ENCODE measurements at regions not wholly inside any gene's neighbourhood (a gene's known extent, or its start where the extent isn't known, plus 50 kb on each side); places are given as distances from the start of the nearest gene placed in this dataset.
A peak's percentile ranks its signal among the peaks of the same experiment; 100 is the strongest.

DNA sequence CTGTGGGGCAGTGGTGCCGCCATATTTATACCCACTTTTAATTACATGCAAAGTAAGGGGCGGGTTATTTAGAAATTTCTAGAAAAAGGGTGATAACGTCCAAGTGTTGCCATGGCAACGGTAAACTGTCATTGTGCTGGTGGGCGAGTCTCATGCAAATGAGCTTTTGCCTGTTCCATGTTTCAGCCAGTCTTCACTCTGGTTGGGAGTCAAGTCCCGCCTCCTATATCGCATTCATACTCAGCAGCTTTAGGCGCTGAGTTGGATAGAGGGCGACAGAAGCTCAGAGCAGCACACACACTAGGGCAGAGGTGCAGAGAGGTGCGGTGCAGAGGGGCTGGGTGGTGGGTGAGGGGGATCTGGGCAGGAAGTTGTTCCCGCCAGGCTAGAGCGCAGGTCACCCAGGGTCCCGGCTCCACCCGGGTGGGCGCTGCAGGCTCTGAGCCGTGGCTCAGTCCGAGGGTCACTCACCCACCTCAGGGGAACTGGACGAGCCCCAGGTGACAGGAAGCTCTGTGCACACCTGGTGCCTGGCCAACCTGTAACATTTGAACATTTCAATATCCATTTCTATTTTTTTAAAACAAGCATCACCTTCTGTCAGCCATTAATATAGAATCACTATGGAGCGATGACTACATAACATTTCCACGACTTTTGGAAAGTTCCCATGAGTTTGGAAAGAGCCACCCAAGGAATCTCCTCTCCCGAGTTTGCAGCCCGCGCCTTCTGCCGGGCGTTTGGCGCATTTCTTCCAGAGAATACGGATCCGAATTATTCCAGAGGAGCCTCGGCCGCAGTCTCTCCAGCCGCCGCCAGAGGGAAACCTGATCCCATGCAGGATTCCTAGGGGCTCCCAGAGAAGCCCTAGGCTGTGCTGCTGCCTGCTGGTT, 89.1 kb upstream of the PHACTR3 start:
- Histone ChIP-seq H3K27ac (ENCODE audit: insufficient read depth, low read depth, low read length) (no peak overlapping the region), H2AFZ (ENCODE audit: low read depth, low read length) (no peak overlapping the region), H3K4me1 (ENCODE audit: control insufficient read depth, extremely low read depth, insufficient read depth, low read length) (no peaks in the 10 kb centered on the region), H3K9me1 (replicated peaks; ENCODE audit: control insufficient read depth, extremely low read depth, insufficient read depth, low read length) (no peaks in the 10 kb centered on the region), H3K9me3 (replicated peaks; ENCODE audit: control insufficient read depth, insufficient read depth, low read length) (no peaks in the 10 kb centered on the region), H3K4me3 (replicated peaks in 1 of 3; ENCODE audit: insufficient read depth in 1 of 3, low read depth in 1 of 3, low read length in 3 of 3) (no peak overlapping the region), H3K79me2 (ENCODE audit: control insufficient read depth, insufficient read depth, low read length) (no peaks in the 10 kb centered on the region), H4K20me1 (replicated peaks; ENCODE audit: control insufficient read depth, extremely low read depth, insufficient read depth, low read length) (no peaks in the 10 kb centered on the region), H3K27me3 (ENCODE audit: control insufficient read depth in 2 of 2, insufficient read depth in 2 of 2, low read length in 2 of 2) (no peaks in the 10 kb centered on the region), H3K4me2 (ENCODE audit: insufficient read depth, low read length) (no peak overlapping the region), H3K36me3 (ENCODE audit: control insufficient read depth in 2 of 2, extremely low read depth in 1 of 2, insufficient read depth in 2 of 2, low read length in 2 of 2) (no peaks in the 10 kb centered on the region), H3K9ac (replicated peaks; ENCODE audit: extremely low read depth, insufficient read depth, low read length) (no peak overlapping the region)
- peak; percentile 61 for DNase-seq (ENCODE audit: low read depth, low spot score)
- intact Hi-C loops (cut with micrococcal nuclease) = loop anchor here (1.0 kb wide), 1 partner anchor 10 kb away; no protein-coding TSS in a partner anchor
- FAIRE-seq = peak; percentile 82
- TF ChIP-seq, protein P1, sequence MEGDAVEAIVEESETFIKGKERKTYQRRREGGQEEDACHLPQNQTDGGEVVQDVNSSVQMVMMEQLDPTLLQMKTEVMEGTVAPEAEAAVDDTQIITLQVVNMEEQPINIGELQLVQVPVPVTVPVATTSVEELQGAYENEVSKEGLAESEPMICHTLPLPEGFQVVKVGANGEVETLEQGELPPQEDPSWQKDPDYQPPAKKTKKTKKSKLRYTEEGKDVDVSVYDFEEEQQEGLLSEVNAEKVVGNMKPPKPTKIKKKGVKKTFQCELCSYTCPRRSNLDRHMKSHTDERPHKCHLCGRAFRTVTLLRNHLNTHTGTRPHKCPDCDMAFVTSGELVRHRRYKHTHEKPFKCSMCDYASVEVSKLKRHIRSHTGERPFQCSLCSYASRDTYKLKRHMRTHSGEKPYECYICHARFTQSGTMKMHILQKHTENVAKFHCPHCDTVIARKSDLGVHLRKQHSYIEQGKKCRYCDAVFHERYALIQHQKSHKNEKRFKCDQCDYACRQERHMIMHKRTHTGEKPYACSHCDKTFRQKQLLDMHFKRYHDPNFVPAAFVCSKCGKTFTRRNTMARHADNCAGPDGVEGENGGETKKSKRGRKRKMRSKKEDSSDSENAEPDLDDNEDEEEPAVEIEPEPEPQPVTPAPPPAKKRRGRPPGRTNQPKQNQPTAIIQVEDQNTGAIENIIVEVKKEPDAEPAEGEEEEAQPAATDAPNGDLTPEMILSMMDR (IDR thresholded peaks at IDR 0.05; ENCODE audit: extremely low read depth in 1 of 2, insufficient read depth in 1 of 2, low read depth in 1 of 2, low read length in 2 of 2) = peak; percentile 70 to 87
- no peak for TF ChIP-seq EZH2 (IDR thresholded peaks at IDR 0.05; ENCODE audit: borderline replicate concordance, low read depth, low read length, severe bottlenecking)
- ChIA-PET POLR2A (no interaction called here), CTCF (interaction anchor here (1.4 to 3.8 kb wide), 2 partner anchors 10 to 19 kb away, joined by 5 to 16 read pairs; no protein-coding TSS in a partner anchor)
- BruUV-seq (replicated peaks) = no TSS peak
- dilution Hi-C loops (cut with MboI; ENCODE audit: extremely low pct_ligation_motif_present, low sequenced_read_pairs) = no loop called here

DNA sequence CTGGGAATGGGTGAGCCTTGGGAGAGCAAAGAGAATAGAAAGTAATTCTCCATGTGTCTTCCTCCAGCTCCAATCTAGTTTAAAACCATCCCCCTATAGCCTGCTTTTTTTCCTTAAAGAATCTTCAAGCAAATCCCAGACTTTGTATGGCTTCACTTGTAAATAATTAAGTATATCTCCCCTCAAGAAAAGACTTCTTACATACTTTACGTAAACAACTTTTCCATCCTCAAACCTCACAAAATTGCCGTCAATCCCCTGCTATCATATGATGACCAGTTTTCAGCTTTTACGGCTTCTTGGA, 88.5 kb upstream of the PHACTR3 start:
- dilution Hi-C loops (cut with MboI; ENCODE audit: extremely low pct_ligation_motif_present, low sequenced_read_pairs) = no loop called here
- no peaks in the 10 kb centered on the region for H3K27me3 ChIP-seq (ENCODE audit: control insufficient read depth in 2 of 2, insufficient read depth in 2 of 2, low read length in 2 of 2)
- H3K4me2 ChIP-seq (ENCODE audit: insufficient read depth, low read length) = no peak overlapping the region
- no peaks in the 10 kb centered on the region for H3K79me2 ChIP-seq (ENCODE audit: control insufficient read depth, insufficient read depth, low read length)
- H3K27ac ChIP-seq (ENCODE audit: insufficient read depth, low read depth, low read length) = no peak overlapping the region
- FAIRE-seq (no peak), DNase-seq (ENCODE audit: low read depth, low spot score) (no peak)
- H2AFZ ChIP-seq (ENCODE audit: low read depth, low read length) = no peak overlapping the region
- intact Hi-C loops (cut with micrococcal nuclease) = loop anchor here (1.0 kb wide), 1 partner anchor 9 kb away; no protein-coding TSS in a partner anchor
- H3K9ac ChIP-seq (replicated peaks; ENCODE audit: extremely low read depth, insufficient read depth, low read length) = no peak overlapping the region
- no peaks in the 10 kb centered on the region for H3K36me3 ChIP-seq (ENCODE audit: control insufficient read depth in 2 of 2, extremely low read depth in 1 of 2, insufficient read depth in 2 of 2, low read length in 2 of 2)
- H3K9me3 ChIP-seq (replicated peaks; ENCODE audit: control insufficient read depth, insufficient read depth, low read length) = no peaks in the 10 kb centered on the region
- ChIA-PET CTCF (interaction anchor here (1.4 to 3.8 kb wide), 3 partner anchors 10 to 20 kb away, joined by 4 to 16 read pairs (median 5); no protein-coding TSS in a partner anchor), POLR2A (no interaction called here)
- no peak overlapping the region for H3K4me3 ChIP-seq (replicated peaks in 1 of 3; ENCODE audit: insufficient read depth in 1 of 3, low read depth in 1 of 3, low read length in 3 of 3)
- no peak for TF ChIP-seq GATA2 (IDR thresholded peaks at IDR 0.05; ENCODE audit: insufficient read depth, insufficient read length, low read depth, low read length)
- TF ChIP-seq, protein P1 (IDR thresholded peaks at IDR 0.05; ENCODE audit: extremely low read depth in 1 of 2, insufficient read depth in 1 of 2, low read depth in 1 of 2, low read length in 2 of 2) = no peak
- TF ChIP-seq EZH2 (IDR thresholded peaks at IDR 0.05; ENCODE audit: borderline replicate concordance, low read depth, low read length, severe bottlenecking) = no peak
- no peak for TF ChIP-seq JUN (IDR thresholded peaks at IDR 0.05; ENCODE audit: borderline replicate concordance, insufficient read depth, insufficient read length, low read depth)
- TF ChIP-seq, protein P2, sequence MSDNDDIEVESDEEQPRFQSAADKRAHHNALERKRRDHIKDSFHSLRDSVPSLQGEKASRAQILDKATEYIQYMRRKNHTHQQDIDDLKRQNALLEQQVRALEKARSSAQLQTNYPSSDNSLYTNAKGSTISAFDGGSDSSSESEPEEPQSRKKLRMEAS (IDR thresholded peaks at IDR 0.05; ENCODE audit: insufficient read depth, insufficient read length) = no peak
- no peak for TF ChIP-seq FOS (IDR thresholded peaks at IDR 0.05; ENCODE audit: borderline replicate concordance, insufficient read depth, low read length)
- TF ChIP-seq POLR2AphosphoS5 (IDR thresholded peaks at IDR 0.05; ENCODE audit: insufficient read depth, low read depth, low read length) = no peak
- no TSS peak for BruUV-seq (replicated peaks)
- H3K4me1 ChIP-seq (ENCODE audit: control insufficient read depth, extremely low read depth, insufficient read depth, low read length) = no peaks in the 10 kb centered on the region
- no peaks in the 10 kb centered on the region for H4K20me1 ChIP-seq (replicated peaks; ENCODE audit: control insufficient read depth, extremely low read depth, insufficient read depth, low read length)
- no peaks in the 10 kb centered on the region for H3K9me1 ChIP-seq (replicated peaks; ENCODE audit: control insufficient read depth, extremely low read depth, insufficient read depth, low read length)

All from endothelial cell of umbilical vein (primary cell).